Rectal smooth muscle tissue (tissue), 1 donor: ENCODE measurements at regions not wholly inside any gene's neighbourhood (a gene's known extent, or its start where the extent isn't known, plus 50 kb on each side); places are given as distances from the start of the nearest gene placed in this dataset.
"Not testable (repeated sequence)": the region's sequence is repeated elsewhere in the genome, so short reads cannot be mapped to it uniquely, and the experiment has no call there.

Source experiments
- H3K27ac ChIP-seq: one replicate; pipeline ENCODE4 v1.7.0; 2013; ENCODE audit warnings: low read depth, low read length, inconsistent platforms
- H3K27me3 ChIP-seq: one replicate; pipeline ENCODE4 v1.7.0; 2013; ENCODE audit warnings: low read length; ENCODE audit not compliant: control insufficient read depth, insufficient read depth
- H3K36me3 ChIP-seq: one replicate; pipeline ENCODE4 v1.7.0; 2013; ENCODE audit warnings: low read length; ENCODE audit not compliant: control insufficient read depth, insufficient read depth
- H3K4me1 ChIP-seq: one replicate; pipeline ENCODE4 v1.7.0; 2013; ENCODE audit warnings: low read length; ENCODE audit not compliant: control insufficient read depth, insufficient read depth
- H3K4me3 ChIP-seq: one replicate; pipeline ENCODE4 v1.7.0; 2013; ENCODE audit warnings: low read length
- H3K9ac ChIP-seq: one replicate; pipeline ENCODE4 v1.7.0; 2013; ENCODE audit warnings: low read length

- H3K27ac ChIP-seq: no peak overlapping the region
- H3K27me3 ChIP-seq: no peaks in the 10 kb centered on the region
- H3K4me3 ChIP-seq: no peak overlapping the region
- H3K4me1 ChIP-seq: no peaks in the 10 kb centered on the region
- no peaks in the 10 kb centered on the region for H3K36me3 ChIP-seq
- no peak overlapping the region for H3K9ac ChIP-seq
Observed at GRCh38 chr2:7377916-7378569, 460.8 kb downstream of the RNF144A start.

GRCh38 chr2:7378591-7378990, 461.4 kb downstream of the RNF144A start:
- no peak overlapping the region for H3K9ac ChIP-seq
- H3K4me1 ChIP-seq: no peaks in the 10 kb centered on the region
- no peaks in the 10 kb centered on the region for H3K36me3 ChIP-seq
- no peak overlapping the region for H3K27ac ChIP-seq
- no peak overlapping the region for H3K4me3 ChIP-seq
- no peaks in the 10 kb centered on the region for H3K27me3 ChIP-seq

GRCh38 chr2:7379799-7380198, 462.6 kb downstream of the RNF144A start:
- Histone ChIP-seq H3K9ac (no peak overlapping the region), H3K36me3 (no peaks in the 10 kb centered on the region), H3K27ac (no peak overlapping the region), H3K27me3 (no peaks in the 10 kb centered on the region), H3K4me1 (no peaks in the 10 kb centered on the region), H3K4me3 (no peak overlapping the region)

- Histone ChIP-seq H3K36me3 (no peaks in the 10 kb centered on the region), H3K4me1 (no peaks in the 10 kb centered on the region), H3K27me3 (no peaks in the 10 kb centered on the region), H3K4me3 (no peak overlapping the region), H3K27ac (no peak overlapping the region), H3K9ac (no peak overlapping the region)
Observed at GRCh38 chr2:7384773-7385349, 467.6 kb downstream of the RNF144A start.

GRCh38 chr2:7390311-7390710, 473.1 kb downstream of the RNF144A start:
- not testable (repeated sequence) for H3K27me3 ChIP-seq, H3K4me1 ChIP-seq, H3K9ac ChIP-seq, H3K27ac ChIP-seq, H3K4me3 ChIP-seq, H3K36me3 ChIP-seq

GRCh38 chr2:7392076-7392787, 475.0 kb downstream of the RNF144A start:
- H3K4me3 ChIP-seq: no peak overlapping the region
- no peaks in the 10 kb centered on the region for H3K36me3 ChIP-seq
- H3K27me3 ChIP-seq: no peaks in the 10 kb centered on the region
- H3K27ac ChIP-seq: no peak overlapping the region
- no peak overlapping the region for H3K9ac ChIP-seq
- no peaks in the 10 kb centered on the region for H3K4me1 ChIP-seq

- Histone ChIP-seq H3K27ac (no peak overlapping the region), H3K27me3 (no peaks in the 10 kb centered on the region), H3K36me3 (no peaks in the 10 kb centered on the region), H3K4me1 (no peaks in the 10 kb centered on the region), H3K9ac (no peak overlapping the region), H3K4me3 (no peak overlapping the region)
Observed at GRCh38 chr2:7394195-7394594, 477.0 kb downstream of the RNF144A start.

- Histone ChIP-seq H3K4me1 (no peaks in the 10 kb centered on the region), H3K9ac (no peak overlapping the region), H3K27me3 (no peaks in the 10 kb centered on the region), H3K36me3 (no peaks in the 10 kb centered on the region), H3K27ac (no peak overlapping the region), H3K4me3 (no peak overlapping the region)
Observed at GRCh38 chr2:7400628-7401027, 483.4 kb downstream of the RNF144A start.

- Histone ChIP-seq H3K27ac (no peak overlapping the region), H3K4me1 (no peaks in the 10 kb centered on the region), H3K36me3 (no peaks in the 10 kb centered on the region), H3K4me3 (no peak overlapping the region), H3K9ac (no peak overlapping the region), H3K27me3 (no peaks in the 10 kb centered on the region)
Observed at GRCh38 chr2:7403092-7403775, 486.0 kb downstream of the RNF144A start.

GRCh38 chr2:7405861-7406715, 488.9 kb downstream of the RNF144A start:
- Histone ChIP-seq H3K9ac (no peak overlapping the region), H3K36me3 (no peaks in the 10 kb centered on the region), H3K4me3 (no peak overlapping the region), H3K27ac (no peak overlapping the region), H3K4me1 (no peaks in the 10 kb centered on the region), H3K27me3 (no peaks in the 10 kb centered on the region)

- no peaks in the 10 kb centered on the region for H3K36me3 ChIP-seq
- no peaks in the 10 kb centered on the region for H3K4me1 ChIP-seq
- H3K27me3 ChIP-seq: no peaks in the 10 kb centered on the region
- H3K4me3 ChIP-seq: no peak overlapping the region
- no peak overlapping the region for H3K9ac ChIP-seq
- no peak overlapping the region for H3K27ac ChIP-seq
Observed at GRCh38 chr2:7407001-7407400, 489.8 kb downstream of the RNF144A start.
